IMR-90 (cell line): ENCODE measurements at regions not wholly inside any gene's neighbourhood (a gene's known extent, or its start where the extent isn't known, plus 50 kb on each side); places are given as distances from the start of the nearest gene placed in this dataset.

Experiments
- ATAC-seq: fragments of 200-7000 bp; cut with Tn5 transposase; 2 replicates; pipeline ENCODE4 v1.9.1; 2020; ENCODE audit warnings: low read depth, mild to moderate bottlenecking, moderate library complexity
- BruUV-seq: library from RNA; stranded (reverse); fragments of 400-500 nt; replicated peaks from 2 replicates; lab custom pipeline; 2021; lab: Mats Ljungman, UMichigan
- CTCF ChIA-PET: fragments of 300-600 bp; formaldehyde crosslinking; extraction: SDS; loops from one replicate; lab custom pipeline; 2021; ENCODE audit warnings: antibody characterized with exemption; lab: Yijun Ruan, JAX
- POLR2A ChIA-PET: fragments of 300-600 bp; sonication (Branson Sonifier 250); formaldehyde crosslinking; loops from one replicate; lab custom pipeline; 2022; ENCODE audit warnings: antibody characterized with exemption; ENCODE audit not compliant: unreplicated experiment; lab: Charles Lee
- DNase-seq: peaks from one replicate; pipeline ENCODE4 v3.0.0; 2013
- H2AFZ ChIP-seq: replicated peaks from 2 replicates; pipeline ENCODE3; 2013; ENCODE audit warnings: low read length, mild to moderate bottlenecking; ENCODE audit not compliant: poor library complexity
- H2AK5ac ChIP-seq: 2 replicates; pipeline ENCODE4 v1.6.1; 2013; ENCODE audit warnings: low read depth, low read length, inconsistent platforms
- H2AK9ac ChIP-seq: replicated peaks from 2 replicates; pipeline ENCODE3; 2013; ENCODE audit warnings: mild to moderate bottlenecking, low read depth, low read length, moderate library complexity; ENCODE audit not compliant: poor library complexity
- H2BK120ac ChIP-seq: 2 replicates; pipeline ENCODE4 v1.6.1; 2013; ENCODE audit warnings: low read depth, low read length, inconsistent platforms
- H2BK15ac ChIP-seq: 3 replicates; pipeline ENCODE4 v1.6.1; 2013; ENCODE audit warnings: low read depth, low read length, inconsistent platforms
- H2BK20ac ChIP-seq: 2 replicates; pipeline ENCODE4 v1.6.1; 2013; ENCODE audit warnings: low read depth, mild to moderate bottlenecking, inconsistent platforms, low read length, moderate library complexity
- H2BK5ac ChIP-seq: 2 replicates; pipeline ENCODE4 v1.6.1; 2013; ENCODE audit warnings: mild to moderate bottlenecking, low read depth, low read length, inconsistent platforms; ENCODE audit not compliant: poor library complexity, severe bottlenecking
- H3K14ac ChIP-seq: replicated peaks from 2 replicates; pipeline ENCODE4 v1.6.1; 2013; ENCODE audit warnings: low read depth, low read length, inconsistent platforms
- H3K18ac ChIP-seq: 2 replicates; pipeline ENCODE4 v1.6.1; 2013; ENCODE audit warnings: low read depth, low read length, control low read depth
- H3K23ac ChIP-seq: 2 replicates; pipeline ENCODE4 v1.6.1; 2013; ENCODE audit warnings: low read depth, low read length, inconsistent platforms
- H3K27ac ChIP-seq: 2 replicates; pipeline ENCODE4 v1.5.1; 2013; ENCODE audit warnings: mild to moderate bottlenecking, control low read depth, low read length; ENCODE audit not compliant: insufficient read depth
- H3K27me3 ChIP-seq: 2 replicates; pipeline ENCODE4 v1.6.1; 2013; ENCODE audit warnings: low read length; ENCODE audit not compliant: control insufficient read depth, insufficient read depth
- H3K36me3 ChIP-seq: 2 replicates; pipeline ENCODE4 v1.6.1; 2013; ENCODE audit warnings: low read length, mixed read lengths; ENCODE audit not compliant: control insufficient read depth, insufficient read depth
- H3K4ac ChIP-seq: 2 replicates; pipeline ENCODE4 v1.6.1; 2013; ENCODE audit warnings: low read depth, low read length, inconsistent platforms
- H3K4me1 ChIP-seq: 2 replicates; pipeline ENCODE4 v1.6.1; 2013; ENCODE audit warnings: low read length, mixed read lengths; ENCODE audit not compliant: control insufficient read depth, insufficient read depth
- H3K4me2 ChIP-seq: 2 replicates; pipeline ENCODE4 v1.6.1; 2013; ENCODE audit warnings: low read depth, mild to moderate bottlenecking, control low read depth, low read length, moderate library complexity
- H3K4me3 ChIP-seq: 2 replicates; pipeline ENCODE4 v1.5.1; 2013; ENCODE audit warnings: low read depth, mild to moderate bottlenecking, control low read depth, low read length, moderate library complexity; ENCODE audit not compliant: insufficient read depth
- H3K56ac ChIP-seq: 2 replicates; pipeline ENCODE4 v1.6.1; 2013; ENCODE audit warnings: low read length, inconsistent platforms; ENCODE audit not compliant: insufficient read depth; ENCODE audit errors: extremely low read depth
- H3K79me1 ChIP-seq, 2 experiments: 2 replicates each; pipeline ENCODE4 v1.6.1; 2013; ENCODE audit warnings: low read length in 2 of 2, inconsistent platforms in 1 of 2, low read depth in 1 of 2
- H3K9ac ChIP-seq: 2 replicates; pipeline ENCODE4 v1.6.1; 2013; ENCODE audit warnings: low read depth, low read length, control low read depth
- H3K9me1 ChIP-seq: 2 replicates; pipeline ENCODE4 v1.6.1; 2013; ENCODE audit warnings: low read length, inconsistent platforms; ENCODE audit not compliant: insufficient read depth
- H3K9me3 ChIP-seq: 2 replicates; pipeline ENCODE4 v1.6.1; 2013; ENCODE audit warnings: low read length; ENCODE audit not compliant: control insufficient read depth, insufficient read depth
- H4K20me1 ChIP-seq: 2 replicates; pipeline ENCODE4 v1.6.1; 2013; ENCODE audit warnings: low read length, inconsistent platforms; ENCODE audit not compliant: insufficient read depth
- H4K5ac ChIP-seq: 2 replicates; pipeline ENCODE4 v1.6.1; 2013; ENCODE audit warnings: mild to moderate bottlenecking, low read depth, low read length, control low read depth
- H4K8ac ChIP-seq, 2 experiments: 2 replicates each; pipeline ENCODE4 v1.6.1; 2013; ENCODE audit warnings: low read depth in 2 of 2, low read length in 2 of 2, control low read depth in 1 of 2, inconsistent platforms in 1 of 2
- H4K91ac ChIP-seq: 2 replicates; pipeline ENCODE4 v1.6.1; 2013; ENCODE audit warnings: low read depth, low read length, inconsistent platforms; ENCODE audit not compliant: insufficient read depth
- CEBPB ChIP-seq: IDR thresholded peaks from 2 replicates; pipeline ENCODE4 v1.6.1; 2012; ENCODE audit warnings: low read depth, low read length, improper control_type of control experiment
- CTCF ChIP-seq: conservative IDR thresholded peaks from 2 replicates; pipeline ENCODE4 v1.5.1; 2012; ENCODE audit warnings: mild to moderate bottlenecking, low read depth, low read length, improper control_type of control experiment
- USF2 ChIP-seq: fragments of 150-350 bp; IDR thresholded peaks from 2 replicates; pipeline ENCODE4 v1.6.1; 2017; ENCODE audit warnings: mild to moderate bottlenecking, antibody characterized with exemption, low read length, low read depth
- WGBS, 2 experiments: methylation state at CpG; one replicate each; pipeline versions ENCODE4 v1.1.5 to v1.1.7; 2013; ENCODE audit warnings: missing lambda C conversion rate in 2 of 2; ENCODE audit not compliant: insufficient read length in 1 of 2; ENCODE audit errors: extremely low coverage in 2 of 2; 5-methylcytosine and 5-hydroxymethylcytosine counted together
- dilution Hi-C: fragments of 300-500 bp; cut with HindIII; formaldehyde crosslinking; loops from one replicate; pipeline ENCODE4 v1.14.3; 2018; ENCODE audit warnings: low sequenced_read_pairs; ENCODE audit not compliant: unreplicated experiment
- in situ Hi-C: fragments of 300-500 bp; cut with MboI; formaldehyde crosslinking; loops from 3 replicates; pipeline ENCODE4 v1.14.3; 2019; ENCODE audit warnings: low sequenced_read_pairs, inconsistent platforms, mixed read lengths
- intact Hi-C: fragments of 100-400 bp; cut with micrococcal nuclease; formaldehyde crosslinking; loops from 2 replicates; pipeline ENCODE4 v1.10.0; 2022

- Histone ChIP-seq H4K8ac (no peak overlapping the region), H2BK5ac (no peak overlapping the region), H3K4me3 (no peak overlapping the region), H3K9me3 (no peaks in the 10 kb centered on the region), H3K23ac (no peak overlapping the region), H3K9ac (no peak overlapping the region), H3K27ac (no peak overlapping the region), H4K20me1 (no peaks in the 10 kb centered on the region), H3K4ac (no peak overlapping the region), H3K4me2 (no peak overlapping the region), H3K14ac (no peak overlapping the region), H3K56ac (no peak overlapping the region), H2BK15ac (no peak overlapping the region), H4K5ac (no peak overlapping the region), H2AK9ac (no peak overlapping the region), H3K79me1 (no peaks in the 10 kb centered on the region), H3K18ac (no peak overlapping the region), H4K91ac (no peak overlapping the region), H3K27me3 (no peaks in the 10 kb centered on the region; the same call in 1 of the 2 replicates), H2BK20ac (no peak overlapping the region), H2BK120ac (no peak overlapping the region), H2AK5ac (no peak overlapping the region), H2AFZ (no peak overlapping the region), H3K9me1 (no peaks in the 10 kb centered on the region), H3K36me3 (no peaks in the 10 kb centered on the region), H3K4me1 (peaks cover 2% of the 10 kb centered on the region)
- BruUV-seq = no TSS peak
- DNase-seq = no peak
- CTCF ChIA-PET = no interaction called here
- intact Hi-C loops = no loop called here
- in situ Hi-C loops = no loop called here
- TF ChIP-seq CTCF (no peak), USF2 (no peak), CEBPB (no peak)
- ATAC-seq = no peak
- dilution Hi-C loops = no loop called here
- 100% methylated on average over 1 of the region's 1 CpG; no CpG with 5 or more reads in 1 of the 2 experiments for WGBS, 2 experiments
- POLR2A ChIA-PET = no interaction called here
These were observed 122.8 kb downstream of the C12orf75 start for GRCh38 chr12:105453316-105453715.
